Renal pelvis (tissue), 1 donor: ENCODE measurements at regions not wholly inside any gene's neighbourhood (a gene's known extent, or its start where the extent isn't known, plus 50 kb on each side); places are given as distances from the start of the nearest gene placed in this dataset.
A peak's percentile ranks its signal among the peaks of the same experiment; 100 is the strongest.
"Not testable (repeated sequence)": the region's sequence is repeated elsewhere in the genome, so short reads cannot be mapped to it uniquely, and the experiment has no call there.

Experiments used
- DNase-seq: peaks from one replicate; pipeline ENCODE4 v3.0.0-alpha.2; 2013

GRCh38 chr4:105050896-105051295 is 95.8 kb upstream of the TET2 start:
- DNase-seq: no peak

- DNase-seq: no peak
Observed at GRCh38 chr4:105057370-105058105, 89.1 kb upstream of the TET2 start.

- no peak for DNase-seq
Observed at GRCh38 chr4:105058177-105058812, 88.4 kb upstream of the TET2 start.

- DNase-seq: no peak
Observed at GRCh38 chr4:105059337-105059736, 87.3 kb upstream of the TET2 start.

- no peak for DNase-seq
Observed at GRCh38 chr4:105060628-105061027, 86.0 kb upstream of the TET2 start.

- DNase-seq: peak; percentile 33
Observed at GRCh38 chr4:105061136-105061696, 85.5 kb upstream of the TET2 start.

GRCh38 chr4:105061731-105062130 is 84.9 kb upstream of the TET2 start:
- DNase-seq: no peak

GRCh38 chr4:105066401-105066800 is 80.3 kb upstream of the TET2 start:
- no peak for DNase-seq

- DNase-seq: no peak
Observed at GRCh38 chr4:105067431-105067830, 79.2 kb upstream of the TET2 start.

- DNase-seq: no peak
Observed at GRCh38 chr4:105067946-105068345, 78.7 kb upstream of the TET2 start.

- no peak for DNase-seq
Observed at GRCh38 chr4:105068516-105068915, 78.2 kb upstream of the TET2 start.

- not testable (repeated sequence) for DNase-seq
Observed at GRCh38 chr4:105072095-105072494, 74.6 kb upstream of the TET2 start.

GRCh38 chr4:105074097-105074496 is 72.6 kb upstream of the TET2 start:
- DNase-seq: no peak

GRCh38 chr4:105075045-105075444 is 71.6 kb upstream of the TET2 start:
- no peak for DNase-seq

GRCh38 chr4:105088110-105088879 is 58.4 kb upstream of the TET2 start:
- DNase-seq: peak; percentile 22

- DNase-seq: peak; percentile 17
Observed at GRCh38 chr4:105092356-105092755, 54.3 kb upstream of the TET2 start.

- DNase-seq: no peak
Observed at GRCh38 chr4:105092768-105093167, 53.9 kb upstream of the TET2 start.

- DNase-seq: no peak
Observed at GRCh38 chr4:105093975-105094374, 52.7 kb upstream of the TET2 start.
